Cardiac muscle cell (in vitro differentiated cells and primary cell): ENCODE measurements at regions not wholly inside any gene's neighbourhood (a gene's known extent, or its start where the extent isn't known, plus 50 kb on each side); places are given as distances from the start of the nearest gene placed in this dataset.

Experiments
- DNase-seq, 2 donors: peaks; one replicate each; pipeline versions ENCODE4 v3.0.0 to v3.0.0-alpha.2; 2010 to 2017; ENCODE audit warnings: low read depth in 1 of 2, low spot score in 1 of 2
- H3K27ac ChIP-seq: fragments of 200-600 bp; sonication (generic); 2 replicates; pipeline ENCODE4 v1.5.1; 2016
- H3K27me3 ChIP-seq: fragments of 200-600 bp; sonication (generic); 2 replicates; pipeline ENCODE4 v1.6.0; 2016; ENCODE audit warnings: control low read depth
- H3K36me3 ChIP-seq: fragments of 200-600 bp; sonication (generic); 2 replicates; pipeline ENCODE4 v1.5.1; 2016; ENCODE audit warnings: control low read depth
- H3K4me1 ChIP-seq: fragments of 200-600 bp; sonication (generic); 2 replicates; pipeline ENCODE4 v1.8.1; 2017; ENCODE audit warnings: low read depth, mild to moderate bottlenecking, mixed run types
- H3K4me3 ChIP-seq: fragments of 200-600 bp; sonication (generic); 2 replicates; pipeline ENCODE4 v1.5.1; 2016; ENCODE audit warnings: mild to moderate bottlenecking
- H3K9me3 ChIP-seq: fragments of 200-600 bp; sonication (generic); 2 replicates; pipeline ENCODE4 v1.5.1; 2017; ENCODE audit warnings: low read depth, mild to moderate bottlenecking, control low read depth
- CTCF ChIP-seq: IDR thresholded peaks from 2 replicates; pipeline ENCODE4 v1.5.1; 2012; ENCODE audit warnings: low read depth, mild to moderate bottlenecking, low read length

GRCh38 chr12:106006382-106006781, 132.4 kb downstream of the NUAK1 start:
- Histone ChIP-seq H3K4me1 (no peaks in the 10 kb centered on the region), H3K27me3 (no peaks in the 10 kb centered on the region), H3K4me3 (no peak overlapping the region), H3K36me3 (no peaks in the 10 kb centered on the region), H3K9me3 (no peaks in the 10 kb centered on the region), H3K27ac (no peak overlapping the region)
- TF ChIP-seq CTCF: no peak
- no peak for DNase-seq

GRCh38 chr12:106006940-106007339, 131.8 kb downstream of the NUAK1 start:
- no peaks in the 10 kb centered on the region for H3K36me3 ChIP-seq
- H3K27ac ChIP-seq: no peak overlapping the region
- DNase-seq: no peak
- H3K9me3 ChIP-seq: no peaks in the 10 kb centered on the region
- no peaks in the 10 kb centered on the region for H3K27me3 ChIP-seq
- H3K4me1 ChIP-seq: no peaks in the 10 kb centered on the region
- H3K4me3 ChIP-seq: no peak overlapping the region
- no peak for TF ChIP-seq CTCF

- peak in 1 of 2 donors; percentile 5 for DNase-seq
- Histone ChIP-seq H3K4me1 (no peaks in the 10 kb centered on the region), H3K36me3 (no peaks in the 10 kb centered on the region), H3K9me3 (no peaks in the 10 kb centered on the region), H3K27me3 (no peaks in the 10 kb centered on the region), H3K27ac (no peak overlapping the region), H3K4me3 (no peak overlapping the region)
- no peak for TF ChIP-seq CTCF
These were observed 128.0 kb downstream of the NUAK1 start for GRCh38 chr12:106010741-106011140.
